H1 (cell line): ENCODE measurements at regions not wholly inside any gene's neighbourhood (a gene's known extent, or its start where the extent isn't known, plus 50 kb on each side); places are given as distances from the start of the nearest gene placed in this dataset.

Source experiments
- JUN ChIP-seq: IDR thresholded peaks from 2 replicates; pipeline ENCODE4 v1.6.1; 2011; ENCODE audit warnings: low read depth, mild to moderate bottlenecking, improper control_type of control experiment, low read length
- POLR2A ChIP-seq, 2 experiments: IDR thresholded peaks; 1 replicate in 1 of 2; 2 replicates in 1 of 2; pipeline ENCODE4 v1.6.1; 2011; ENCODE audit warnings: low read depth in 2 of 2, low read length in 2 of 2, mild to moderate bottlenecking in 2 of 2; ENCODE audit errors: control extremely low read depth in 1 of 2
- POLR2AphosphoS5 ChIP-seq: IDR thresholded peaks from 2 replicates; pipeline ENCODE4 v1.6.1; 2011; ENCODE audit warnings: low read depth, low read length
- RNF2 ChIP-seq: fragments of 200-900, 300-1000 bp; sonication (generic); IDR thresholded peaks from 2 replicates; pipeline ENCODE4 v1.7.1; 2016; ENCODE audit warnings: borderline replicate concordance, low read depth, mild to moderate bottlenecking, antibody characterized with exemption, low read length; ENCODE audit not compliant: poor library complexity, severe bottlenecking; ENCODE audit errors: missing control alignments
- RXRA ChIP-seq: IDR thresholded peaks from 2 replicates; pipeline ENCODE4 v1.6.1; 2011; ENCODE audit warnings: low read depth, mild to moderate bottlenecking, low read length, moderate library complexity; ENCODE audit not compliant: insufficient read depth
- TF ChIP-seq, protein P1 (sequence below): fragments of 300-600 bp; sonication (generic); IDR thresholded peaks from 2 replicates; pipeline ENCODE4 v1.7.1; 2012; ENCODE audit warnings: low read length, moderate library complexity, mild to moderate bottlenecking, inconsistent platforms; ENCODE audit not compliant: insufficient replicate concordance

DNA sequence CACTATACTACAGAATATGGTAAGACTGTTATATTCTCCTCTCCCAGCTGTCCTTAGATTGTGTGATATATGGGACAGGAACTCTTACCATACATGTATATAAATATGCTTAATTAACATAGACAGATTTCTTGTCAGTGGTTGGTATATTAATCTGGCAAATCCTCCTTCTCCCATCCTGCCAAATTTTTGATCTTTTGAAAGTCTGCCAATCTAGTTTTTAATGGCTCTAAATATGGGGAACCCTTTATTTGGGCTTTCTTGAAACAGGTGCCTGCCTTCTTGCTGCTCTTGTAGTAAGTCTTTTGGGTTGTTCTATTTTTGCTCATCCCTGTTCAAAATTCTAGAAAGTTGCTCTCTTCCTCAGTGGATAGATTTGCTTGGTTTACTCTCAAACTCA is 63.5 kb downstream of the SPATA31D1 start (continued):
- TF ChIP-seq, protein P1, sequence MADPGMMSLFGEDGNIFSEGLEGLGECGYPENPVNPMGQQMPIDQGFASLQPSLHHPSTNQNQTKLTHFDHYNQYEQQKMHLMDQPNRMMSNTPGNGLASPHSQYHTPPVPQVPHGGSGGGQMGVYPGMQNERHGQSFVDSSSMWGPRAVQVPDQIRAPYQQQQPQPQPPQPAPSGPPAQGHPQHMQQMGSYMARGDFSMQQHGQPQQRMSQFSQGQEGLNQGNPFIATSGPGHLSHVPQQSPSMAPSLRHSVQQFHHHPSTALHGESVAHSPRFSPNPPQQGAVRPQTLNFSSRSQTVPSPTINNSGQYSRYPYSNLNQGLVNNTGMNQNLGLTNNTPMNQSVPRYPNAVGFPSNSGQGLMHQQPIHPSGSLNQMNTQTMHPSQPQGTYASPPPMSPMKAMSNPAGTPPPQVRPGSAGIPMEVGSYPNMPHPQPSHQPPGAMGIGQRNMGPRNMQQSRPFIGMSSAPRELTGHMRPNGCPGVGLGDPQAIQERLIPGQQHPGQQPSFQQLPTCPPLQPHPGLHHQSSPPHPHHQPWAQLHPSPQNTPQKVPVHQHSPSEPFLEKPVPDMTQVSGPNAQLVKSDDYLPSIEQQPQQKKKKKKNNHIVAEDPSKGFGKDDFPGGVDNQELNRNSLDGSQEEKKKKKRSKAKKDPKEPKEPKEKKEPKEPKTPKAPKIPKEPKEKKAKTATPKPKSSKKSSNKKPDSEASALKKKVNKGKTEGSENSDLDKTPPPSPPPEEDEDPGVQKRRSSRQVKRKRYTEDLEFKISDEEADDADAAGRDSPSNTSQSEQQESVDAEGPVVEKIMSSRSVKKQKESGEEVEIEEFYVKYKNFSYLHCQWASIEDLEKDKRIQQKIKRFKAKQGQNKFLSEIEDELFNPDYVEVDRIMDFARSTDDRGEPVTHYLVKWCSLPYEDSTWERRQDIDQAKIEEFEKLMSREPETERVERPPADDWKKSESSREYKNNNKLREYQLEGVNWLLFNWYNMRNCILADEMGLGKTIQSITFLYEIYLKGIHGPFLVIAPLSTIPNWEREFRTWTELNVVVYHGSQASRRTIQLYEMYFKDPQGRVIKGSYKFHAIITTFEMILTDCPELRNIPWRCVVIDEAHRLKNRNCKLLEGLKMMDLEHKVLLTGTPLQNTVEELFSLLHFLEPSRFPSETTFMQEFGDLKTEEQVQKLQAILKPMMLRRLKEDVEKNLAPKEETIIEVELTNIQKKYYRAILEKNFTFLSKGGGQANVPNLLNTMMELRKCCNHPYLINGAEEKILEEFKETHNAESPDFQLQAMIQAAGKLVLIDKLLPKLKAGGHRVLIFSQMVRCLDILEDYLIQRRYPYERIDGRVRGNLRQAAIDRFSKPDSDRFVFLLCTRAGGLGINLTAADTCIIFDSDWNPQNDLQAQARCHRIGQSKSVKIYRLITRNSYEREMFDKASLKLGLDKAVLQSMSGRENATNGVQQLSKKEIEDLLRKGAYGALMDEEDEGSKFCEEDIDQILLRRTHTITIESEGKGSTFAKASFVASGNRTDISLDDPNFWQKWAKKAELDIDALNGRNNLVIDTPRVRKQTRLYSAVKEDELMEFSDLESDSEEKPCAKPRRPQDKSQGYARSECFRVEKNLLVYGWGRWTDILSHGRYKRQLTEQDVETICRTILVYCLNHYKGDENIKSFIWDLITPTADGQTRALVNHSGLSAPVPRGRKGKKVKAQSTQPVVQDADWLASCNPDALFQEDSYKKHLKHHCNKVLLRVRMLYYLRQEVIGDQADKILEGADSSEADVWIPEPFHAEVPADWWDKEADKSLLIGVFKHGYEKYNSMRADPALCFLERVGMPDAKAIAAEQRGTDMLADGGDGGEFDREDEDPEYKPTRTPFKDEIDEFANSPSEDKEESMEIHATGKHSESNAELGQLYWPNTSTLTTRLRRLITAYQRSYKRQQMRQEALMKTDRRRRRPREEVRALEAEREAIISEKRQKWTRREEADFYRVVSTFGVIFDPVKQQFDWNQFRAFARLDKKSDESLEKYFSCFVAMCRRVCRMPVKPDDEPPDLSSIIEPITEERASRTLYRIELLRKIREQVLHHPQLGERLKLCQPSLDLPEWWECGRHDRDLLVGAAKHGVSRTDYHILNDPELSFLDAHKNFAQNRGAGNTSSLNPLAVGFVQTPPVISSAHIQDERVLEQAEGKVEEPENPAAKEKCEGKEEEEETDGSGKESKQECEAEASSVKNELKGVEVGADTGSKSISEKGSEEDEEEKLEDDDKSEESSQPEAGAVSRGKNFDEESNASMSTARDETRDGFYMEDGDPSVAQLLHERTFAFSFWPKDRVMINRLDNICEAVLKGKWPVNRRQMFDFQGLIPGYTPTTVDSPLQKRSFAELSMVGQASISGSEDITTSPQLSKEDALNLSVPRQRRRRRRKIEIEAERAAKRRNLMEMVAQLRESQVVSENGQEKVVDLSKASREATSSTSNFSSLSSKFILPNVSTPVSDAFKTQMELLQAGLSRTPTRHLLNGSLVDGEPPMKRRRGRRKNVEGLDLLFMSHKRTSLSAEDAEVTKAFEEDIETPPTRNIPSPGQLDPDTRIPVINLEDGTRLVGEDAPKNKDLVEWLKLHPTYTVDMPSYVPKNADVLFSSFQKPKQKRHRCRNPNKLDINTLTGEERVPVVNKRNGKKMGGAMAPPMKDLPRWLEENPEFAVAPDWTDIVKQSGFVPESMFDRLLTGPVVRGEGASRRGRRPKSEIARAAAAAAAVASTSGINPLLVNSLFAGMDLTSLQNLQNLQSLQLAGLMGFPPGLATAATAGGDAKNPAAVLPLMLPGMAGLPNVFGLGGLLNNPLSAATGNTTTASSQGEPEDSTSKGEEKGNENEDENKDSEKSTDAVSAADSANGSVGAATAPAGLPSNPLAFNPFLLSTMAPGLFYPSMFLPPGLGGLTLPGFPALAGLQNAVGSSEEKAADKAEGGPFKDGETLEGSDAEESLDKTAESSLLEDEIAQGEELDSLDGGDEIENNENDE: no peak
- TF ChIP-seq POLR2AphosphoS5: no peak
- no peak for TF ChIP-seq JUN
- TF ChIP-seq RXRA: no peak
- TF ChIP-seq POLR2A (IDR thresholded peaks at IDR 0.05; ENCODE audit: control extremely low read depth in 1 of 2, low read depth in 2 of 2, low read length in 2 of 2): no peak
- TF ChIP-seq RNF2: no peak
